GM18505 (cell line): ENCODE measurements at regions not wholly inside any gene's neighbourhood (a gene's known extent, or its start where the extent isn't known, plus 50 kb on each side); places are given as distances from the start of the nearest gene placed in this dataset.
A peak's percentile ranks its signal among the peaks of the same experiment; 100 is the strongest.

Experiments
- ATAC-seq: cut with Tn5 transposase; IDR thresholded peaks from one replicate; pipeline ENCODE4 v1.9.1; 2021; ENCODE audit not compliant: unreplicated experiment
- POLR2A ChIP-seq: IDR thresholded peaks from 4 replicates; pipeline ENCODE4 v1.6.1; 2011; ENCODE audit warnings: borderline replicate concordance; ENCODE audit not compliant: insufficient read depth, insufficient read length; ENCODE audit errors: extremely low read depth

DNA sequence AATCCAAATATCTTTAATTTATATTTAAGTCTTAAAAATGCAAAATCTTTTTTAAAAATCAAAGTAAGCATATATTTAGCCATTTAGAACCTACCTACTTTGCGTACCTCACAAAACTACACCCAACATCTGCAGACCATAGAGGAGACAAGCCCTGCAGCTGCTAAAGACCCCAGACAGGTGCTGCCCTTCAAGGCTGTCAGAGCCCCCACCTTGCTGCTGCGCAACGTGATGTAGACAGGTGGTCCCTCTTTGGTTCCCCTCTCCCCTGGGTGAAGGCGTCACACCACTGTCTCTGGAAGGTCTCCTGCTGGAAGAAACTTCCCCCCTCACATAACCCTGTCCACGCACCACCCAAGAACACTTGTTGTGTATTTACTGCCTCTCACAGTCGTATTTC lies 204.5 kb downstream of the ARRDC4 start:
- ATAC-seq = no peak
- no peak for TF ChIP-seq POLR2A

DNA sequence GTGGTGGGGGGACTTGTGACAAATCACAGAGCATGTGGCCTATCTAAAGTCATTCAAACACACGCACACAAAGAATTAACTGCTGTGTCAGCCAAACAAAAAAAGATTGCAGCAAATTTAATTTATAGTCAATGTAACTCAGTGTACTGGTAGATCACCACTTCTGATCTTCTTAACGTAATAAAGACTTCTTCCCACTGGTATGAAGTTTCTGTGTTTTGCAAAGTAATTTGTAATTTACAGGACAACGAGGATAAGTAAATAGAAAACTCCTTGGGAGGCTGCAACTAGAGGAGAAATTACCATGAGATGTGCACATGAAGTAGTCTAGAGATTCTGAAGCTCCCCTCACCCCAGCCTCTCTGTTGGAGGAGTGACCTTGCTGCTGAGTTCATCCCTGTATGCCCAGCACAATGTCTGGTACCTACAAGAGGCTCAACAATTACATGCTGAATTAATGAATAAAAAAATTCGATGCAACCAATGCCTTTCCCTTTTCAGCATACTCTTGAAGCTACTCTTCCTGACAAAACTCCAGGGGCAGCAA lies 207.3 kb downstream of the ARRDC4 start:
- no peak for ATAC-seq
- TF ChIP-seq POLR2A = no peak

DNA sequence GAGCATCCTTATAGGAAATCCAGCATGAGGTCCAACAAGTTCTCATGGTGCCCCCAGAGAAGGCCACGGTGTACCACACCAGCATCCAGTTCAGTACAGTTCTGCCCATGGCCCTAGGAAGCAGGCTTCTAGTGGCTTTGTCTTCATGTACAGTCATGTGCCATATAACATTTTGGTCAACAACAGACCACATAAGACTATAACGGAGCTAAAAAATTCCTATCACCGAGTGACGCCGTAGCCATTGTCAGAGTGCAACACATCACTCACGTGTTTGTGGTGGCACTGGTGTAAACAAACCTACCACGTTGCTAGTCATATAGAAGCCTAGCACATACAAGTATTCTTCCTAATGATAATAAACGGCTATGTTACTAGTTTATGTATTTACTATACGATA lies 209.0 kb downstream of the ARRDC4 start:
- no peak for TF ChIP-seq POLR2A
- ATAC-seq = no peak

DNA sequence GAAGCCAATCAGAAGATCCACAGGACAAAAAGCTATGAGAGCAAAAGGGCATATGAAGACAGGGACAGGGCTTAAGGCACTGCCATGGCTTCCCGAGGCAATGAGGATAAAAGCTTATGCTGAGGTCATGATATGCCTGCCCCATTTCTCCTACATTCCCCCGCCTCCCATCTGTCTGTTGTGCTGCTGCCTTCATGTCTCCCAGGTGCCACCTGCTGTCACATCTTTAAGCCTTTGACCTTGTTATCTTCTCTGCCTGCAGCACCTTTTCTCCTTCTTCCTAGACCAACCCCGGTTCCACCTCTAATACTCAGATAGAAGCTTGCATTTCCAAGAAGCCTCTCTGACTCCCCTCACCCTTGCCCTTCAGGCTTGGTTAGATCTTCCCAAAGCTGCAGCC lies 213.8 kb downstream of the ARRDC4 start:
- TF ChIP-seq POLR2A = no peak
- ATAC-seq = no peak

DNA sequence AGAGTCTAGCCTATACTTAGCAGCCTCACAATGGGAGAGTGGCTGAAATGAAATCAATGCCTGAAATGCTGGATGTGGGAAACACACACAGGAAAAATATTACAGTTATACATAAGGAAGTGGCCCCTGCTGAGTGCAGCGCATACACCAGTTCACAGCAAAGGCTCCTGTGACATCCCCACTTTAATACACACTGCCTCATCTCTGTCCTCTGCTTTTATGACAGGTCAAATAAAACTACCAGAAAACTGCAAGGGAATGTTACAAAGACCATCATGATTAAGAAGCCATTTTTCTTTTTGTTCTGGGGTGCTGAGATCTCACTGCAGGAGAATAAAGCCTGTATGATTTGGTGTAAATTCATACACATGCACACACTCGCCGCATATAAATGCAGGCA lies 214.3 kb downstream of the ARRDC4 start:
- no peak for TF ChIP-seq POLR2A
- ATAC-seq = no peak

DNA sequence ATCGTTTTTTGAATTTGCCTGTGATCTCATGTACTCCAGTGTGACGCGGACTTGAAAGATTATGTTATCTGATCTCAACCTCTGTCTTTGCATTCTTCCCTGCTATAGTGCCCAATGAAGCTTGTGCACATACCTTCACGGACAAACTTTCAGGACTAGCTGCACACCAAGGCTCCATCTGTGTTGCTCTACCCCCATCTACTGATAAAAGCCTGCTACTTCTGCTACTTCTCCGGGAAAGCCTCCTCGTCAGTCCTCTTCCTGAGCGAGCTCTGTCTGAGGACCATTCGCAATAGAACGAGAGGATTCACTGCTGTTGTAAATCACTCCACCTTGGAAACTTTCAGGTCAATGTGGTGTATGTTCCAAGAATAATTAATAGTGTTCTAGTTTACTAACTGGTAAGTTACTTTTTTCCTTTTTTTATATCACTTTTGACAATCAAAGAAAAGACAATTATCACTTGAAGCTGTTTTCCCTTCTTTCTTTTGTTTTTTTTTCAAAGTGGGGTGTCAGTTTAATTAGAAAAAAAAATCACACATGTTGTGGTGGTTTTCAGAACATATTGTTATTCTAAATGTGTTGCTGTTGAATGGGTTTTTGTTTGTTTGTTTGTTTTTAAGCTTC lies 217.6 kb downstream of the ARRDC4 start:
- peak; percentile 88 for ATAC-seq

DNA sequence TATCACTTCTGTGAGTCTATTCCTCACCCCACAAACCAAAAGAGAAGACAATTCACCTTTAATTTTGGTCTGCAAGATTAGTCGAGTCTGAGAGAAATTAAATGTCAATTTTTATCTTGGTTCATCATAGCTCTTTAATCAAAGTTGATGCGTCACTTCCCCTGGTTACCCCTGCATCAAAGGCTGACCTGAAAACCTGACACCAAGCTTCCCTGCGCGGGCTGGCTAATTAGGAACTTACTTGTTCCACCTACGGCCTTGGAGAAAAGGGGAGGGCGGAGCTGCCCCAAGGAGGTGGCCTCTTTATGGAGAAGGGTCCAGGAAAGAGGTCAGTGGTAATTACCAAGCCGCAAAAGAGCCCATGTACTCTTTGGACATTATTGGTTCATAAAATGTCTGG lies 218.4 kb downstream of the ARRDC4 start:
- ATAC-seq = no peak
- TF ChIP-seq POLR2A = no peak

More for the DNA sequence above, 217.6 kb downstream of the ARRDC4 start:
- no peak for TF ChIP-seq POLR2A

DNA sequence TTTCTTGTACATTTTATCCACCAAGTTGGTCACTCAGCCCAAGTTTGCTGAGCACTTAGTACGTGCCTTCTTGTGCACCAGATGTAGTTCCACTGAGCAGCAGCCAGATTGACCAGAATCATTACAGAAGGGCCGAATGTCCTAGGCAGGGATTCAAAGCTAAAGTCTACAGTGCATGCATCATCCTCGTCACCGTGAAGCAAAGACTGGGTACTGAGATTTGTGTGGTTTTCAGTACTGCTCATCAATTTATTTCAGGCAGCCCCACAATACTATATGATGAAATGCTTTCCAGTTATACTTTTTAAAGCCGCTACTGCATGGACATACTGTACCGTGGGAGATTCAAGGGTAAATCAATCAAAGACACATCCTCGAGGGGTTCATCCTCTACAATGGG lies 227.0 kb downstream of the ARRDC4 start:
- ATAC-seq = no peak
- no peak for TF ChIP-seq POLR2A

DNA sequence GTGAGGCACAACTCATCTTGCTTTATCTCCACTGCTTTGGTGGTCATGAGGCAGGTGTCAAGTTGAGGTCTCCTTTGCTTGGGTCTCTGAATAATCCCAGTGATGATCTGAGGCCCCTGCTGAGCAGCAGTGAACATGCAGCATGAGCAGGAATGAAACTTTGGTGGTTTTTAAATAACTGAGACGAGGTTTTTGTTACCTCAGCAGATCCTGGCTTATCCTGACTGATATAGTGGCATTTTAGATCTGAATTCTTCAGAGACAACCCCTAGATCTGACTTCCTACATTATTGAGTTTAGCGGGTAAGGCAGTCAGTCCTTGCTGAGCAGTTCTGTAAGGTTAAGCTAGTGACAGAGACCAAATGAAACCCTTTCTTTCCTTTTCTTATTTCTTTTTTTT lies 230.4 kb downstream of the ARRDC4 start:
- no peak for TF ChIP-seq POLR2A
- ATAC-seq = no peak

DNA sequence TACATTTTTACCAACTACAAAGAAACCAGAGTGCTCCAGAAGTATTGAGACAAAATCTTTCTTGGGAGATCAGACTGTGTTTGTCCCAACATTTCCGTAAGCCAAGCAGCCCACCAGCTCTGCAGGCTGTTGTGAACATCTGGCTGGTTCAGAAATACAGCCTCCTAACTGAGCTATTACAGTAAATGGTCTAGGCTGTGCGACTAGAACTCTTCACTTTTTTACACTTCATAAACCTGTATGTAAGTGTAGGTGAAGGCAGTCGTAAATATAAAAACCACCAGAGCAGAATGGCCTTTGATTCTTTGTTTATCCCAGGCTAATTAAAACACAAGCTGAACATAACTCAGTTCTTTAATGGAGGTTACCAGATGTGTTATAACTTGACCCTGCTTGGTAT lies 235.3 kb downstream of the ARRDC4 start:
- ATAC-seq = no peak
- no peak for TF ChIP-seq POLR2A

DNA sequence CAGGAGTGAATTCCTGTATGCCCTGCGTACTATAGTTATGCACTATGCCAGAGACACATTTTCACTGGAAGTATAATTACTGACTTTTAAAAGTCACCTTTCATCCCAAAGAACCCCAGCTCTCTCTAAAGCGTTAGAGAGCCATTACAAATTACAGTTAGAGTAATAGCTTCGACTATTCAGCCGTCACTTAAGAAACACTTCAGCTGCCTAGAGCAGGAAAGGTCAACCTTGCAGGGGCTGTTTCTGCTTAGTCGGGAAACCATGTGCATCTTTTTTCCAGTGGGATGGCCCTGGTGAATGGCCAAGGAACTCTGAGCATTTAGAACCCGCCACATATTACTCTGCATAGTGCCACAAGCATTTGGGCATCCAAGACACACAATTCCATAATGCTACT lies 235.9 kb downstream of the ARRDC4 start:
- no peak for ATAC-seq
- TF ChIP-seq POLR2A = no peak

DNA sequence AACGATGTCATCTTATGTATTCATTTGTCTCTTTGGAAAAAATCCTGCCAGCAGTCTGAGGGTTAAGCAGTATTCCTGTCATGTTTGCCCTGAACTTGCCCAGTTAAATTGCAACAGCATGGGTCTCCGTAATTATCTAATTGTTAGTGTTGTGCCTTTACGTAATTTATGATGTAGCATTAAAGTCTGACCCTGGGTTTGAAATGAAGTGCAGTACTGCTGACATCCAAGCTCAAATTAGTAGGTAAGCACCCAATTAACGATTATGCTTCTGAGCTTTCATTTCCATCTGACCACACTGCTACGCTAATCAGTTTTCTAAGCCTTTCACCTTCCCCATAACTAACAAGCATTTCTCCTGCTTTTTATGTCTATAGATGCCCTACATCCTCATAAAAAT lies 241.8 kb downstream of the ARRDC4 start:
- no peak for ATAC-seq
- no peak for TF ChIP-seq POLR2A

DNA sequence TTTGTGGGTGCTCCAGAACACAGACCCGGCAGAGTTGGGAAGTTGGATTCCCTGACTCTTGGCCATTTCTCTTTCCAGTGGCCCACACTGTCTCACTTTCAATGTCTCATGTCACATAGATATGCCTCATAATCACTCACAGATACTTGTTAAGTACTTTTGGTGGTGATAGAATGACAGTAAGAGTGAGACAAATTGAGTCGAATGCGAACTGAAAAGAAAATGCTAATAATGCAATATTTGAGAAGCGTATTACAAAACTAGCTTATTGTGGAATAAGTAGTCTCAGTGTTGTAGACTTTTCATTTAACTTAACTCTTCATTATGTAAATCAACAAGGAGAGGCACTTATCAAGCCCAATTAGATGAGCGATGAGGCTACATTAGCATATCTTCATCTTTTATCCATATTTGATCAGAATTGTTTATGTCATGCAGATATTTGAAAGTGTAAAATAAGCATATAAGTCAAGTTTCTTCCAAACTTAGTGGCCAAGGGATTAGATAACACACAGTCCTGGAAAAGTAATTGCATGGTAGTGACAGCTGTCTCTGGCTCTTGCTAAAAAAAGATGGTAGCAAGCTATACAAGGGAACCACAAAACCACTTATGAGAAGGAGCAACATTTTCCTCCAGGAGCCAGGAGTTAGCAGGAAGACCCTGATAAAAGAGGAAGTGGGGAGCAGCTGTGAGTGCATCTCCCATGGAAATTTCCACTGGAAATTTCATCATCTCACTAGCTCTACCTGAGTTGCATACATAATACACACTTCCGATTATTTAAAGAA lies 243.6 kb downstream of the ARRDC4 start:
- no peak for ATAC-seq
- no peak for TF ChIP-seq POLR2A

DNA sequence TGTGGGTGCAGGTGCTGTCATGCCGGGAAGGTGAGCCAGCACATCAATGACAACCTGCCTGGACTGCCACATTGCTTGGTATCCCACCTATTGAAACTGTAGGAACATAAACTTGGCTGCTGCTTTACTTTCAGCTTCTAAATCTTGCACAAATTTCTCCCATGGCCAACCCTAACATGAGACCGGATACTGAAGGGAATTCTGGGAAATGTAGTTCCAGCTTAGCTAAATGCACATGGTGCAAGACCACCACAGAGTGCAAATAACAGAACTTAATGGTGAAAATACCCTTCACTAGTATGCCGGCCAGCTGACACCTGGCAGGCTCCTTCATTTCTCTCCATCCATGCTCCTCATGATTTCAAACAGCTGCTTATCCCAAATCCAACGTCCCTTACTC lies 247.4 kb downstream of the ARRDC4 start:
- no peak for ATAC-seq
- no peak for TF ChIP-seq POLR2A
